Mammary epithelial cell (primary cell): ENCODE measurements at regions not wholly inside any gene's neighbourhood (a gene's known extent, or its start where the extent isn't known, plus 50 kb on each side); places are given as distances from the start of the nearest gene placed in this dataset.

Experiments used
- CTCF ChIP-seq, 2 donors: IDR thresholded peaks in 1 of 2; conservative IDR thresholded peaks in 1 of 2; 2 replicates each; pipeline ENCODE4 v1.5.1; 2011 to 2012; ENCODE audit warnings: inconsistent platforms in 2 of 2, low read length in 2 of 2, mild to moderate bottlenecking in 2 of 2, control low read depth in 1 of 2, low read depth in 1 of 2; ENCODE audit not compliant: insufficient read depth in 1 of 2; ENCODE audit errors: extremely low read depth in 1 of 2
- EZH2 ChIP-seq: IDR thresholded peaks from 2 replicates; pipeline ENCODE4 v1.6.1; 2012; ENCODE audit warnings: low read length, inconsistent platforms, borderline replicate concordance

- no peak for TF ChIP-seq CTCF (conservative IDR thresholded peaks at IDR 0.05 in 1 of 2, IDR thresholded peaks at IDR 0.05 in 1 of 2; ENCODE audit: extremely low read depth in 1 of 2, insufficient read depth in 1 of 2, low read depth in 1 of 2, low read length in 2 of 2)
- no peak for TF ChIP-seq EZH2
Measured at GRCh38 chr6:2439082-2439481, 193.7 kb upstream of the GMDS start.
